OCI-M1 (cell line): ENCODE measurements at regions not wholly inside any gene's neighbourhood (a gene's known extent, or its start where the extent isn't known, plus 50 kb on each side); places are given as distances from the start of the nearest gene placed in this dataset.

Source experiments
- DNase-seq: peaks from one replicate; lab custom pipeline; 2025; lab: John Stamatoyannopoulos, UW

- DNase-seq = no peak
Observed at GRCh38 chr14:87524011-87524410, 469.0 kb downstream of the GALC start.

GRCh38 chr14:87522575-87522974 lies 470.4 kb downstream of the GALC start:
- DNase-seq = peak; percentile 2

- DNase-seq = no peak
Observed at GRCh38 chr14:87508333-87508732, 484.6 kb downstream of the GALC start.

GRCh38 chr14:87503711-87504110 lies 489.3 kb downstream of the GALC start:
- no peak for DNase-seq

GRCh38 chr14:87497301-87497700 lies 495.7 kb downstream of the GALC start:
- no peak for DNase-seq

- peak; percentile 69 for DNase-seq
Observed at GRCh38 chr14:87494010-87494409, 499.0 kb downstream of the GALC start.

GRCh38 chr14:87492561-87492960 lies 500.4 kb downstream of the GALC start:
- DNase-seq = no peak

- DNase-seq = no peak
Observed at GRCh38 chr14:87491816-87492215, 501.2 kb downstream of the GALC start.

GRCh38 chr14:87489196-87489819 lies 503.7 kb downstream of the GALC start:
- peak; percentile 6 for DNase-seq

- no peak for DNase-seq
Observed at GRCh38 chr14:87483271-87484260, 509.4 kb downstream of the GALC start.

GRCh38 chr14:87468531-87468930 lies 524.5 kb downstream of the GALC start:
- DNase-seq = no peak

GRCh38 chr14:87467578-87467977 lies 525.4 kb downstream of the GALC start:
- no peak for DNase-seq

- DNase-seq = no peak
Observed at GRCh38 chr14:87465770-87466169, 527.2 kb downstream of the GALC start.

GRCh38 chr14:87461704-87462103 lies 531.3 kb downstream of the GALC start:
- no peak for DNase-seq

GRCh38 chr14:87457720-87458119 lies 535.3 kb downstream of the GALC start:
- peak; percentile 79 for DNase-seq

- no peak for DNase-seq
Observed at GRCh38 chr14:87450193-87450592, 542.8 kb downstream of the GALC start.

- no peak for DNase-seq
Observed at GRCh38 chr14:87449016-87449415, 544.0 kb downstream of the GALC start.

GRCh38 chr14:87443787-87444186 lies 549.2 kb downstream of the GALC start:
- no peak for DNase-seq

GRCh38 chr14:87443039-87443438 lies 549.9 kb downstream of the GALC start:
- no peak for DNase-seq

- DNase-seq = no peak
Observed at GRCh38 chr14:87437158-87437557, 555.8 kb downstream of the GALC start.

- DNase-seq = no peak
Observed at GRCh38 chr14:87434680-87435079, 558.3 kb downstream of the GALC start.

GRCh38 chr14:87434011-87434410 lies 559.0 kb downstream of the GALC start:
- no peak for DNase-seq

GRCh38 chr14:87432698-87433097 lies 560.3 kb downstream of the GALC start:
- no peak for DNase-seq
